Mucosa of stomach (tissue), 1 donor: ENCODE measurements at regions not wholly inside any gene's neighbourhood (a gene's known extent, or its start where the extent isn't known, plus 50 kb on each side); places are given as distances from the start of the nearest gene placed in this dataset.
"Not testable (repeated sequence)": the region's sequence is repeated elsewhere in the genome, so short reads cannot be mapped to it uniquely, and the experiment has no call there.

Experiments
- H3K27me3 ChIP-seq: one replicate; pipeline ENCODE4 v1.7.0; 2013; ENCODE audit warnings: mild to moderate bottlenecking, low read length; ENCODE audit not compliant: control insufficient read depth, insufficient read depth
- H3K36me3 ChIP-seq: one replicate; pipeline ENCODE4 v1.7.0; 2013; ENCODE audit warnings: low read length; ENCODE audit not compliant: control insufficient read depth, insufficient read depth
- H3K4me1 ChIP-seq: one replicate; pipeline ENCODE4 v1.7.0; 2013; ENCODE audit warnings: mild to moderate bottlenecking, low read length; ENCODE audit not compliant: control insufficient read depth, insufficient read depth
- H3K4me3 ChIP-seq: one replicate; pipeline ENCODE4 v1.7.0; 2013; ENCODE audit warnings: low read length
- H3K9ac ChIP-seq: one replicate; pipeline ENCODE4 v1.7.0; 2013; ENCODE audit warnings: mild to moderate bottlenecking, low read length, moderate library complexity
- H3K9me3 ChIP-seq: one replicate; pipeline ENCODE4 v1.7.0; 2013; ENCODE audit warnings: mild to moderate bottlenecking, low read length, moderate library complexity; ENCODE audit not compliant: control insufficient read depth
- donor health status: Pancreatic carcinoma.

GRCh38 chr3:75388486-75389124 is 275.5 kb upstream of the FRG2C start:
- H3K4me1 ChIP-seq, result peaks cover 20% of the 10 kb centered on the region
- H3K4me3 ChIP-seq, H3K9ac ChIP-seq, H3K36me3 ChIP-seq, H3K27me3 ChIP-seq, H3K9me3 ChIP-seq: not testable (repeated sequence)

GRCh38 chr3:75393288-75393694 is 270.8 kb upstream of the FRG2C start:
- not testable (repeated sequence) for H3K36me3 ChIP-seq, H3K9me3 ChIP-seq, H3K27me3 ChIP-seq, H3K9ac ChIP-seq, H3K4me3 ChIP-seq
- H3K4me1 ChIP-seq, result peaks cover 39% of the 10 kb centered on the region

- H3K27me3 ChIP-seq, H3K9me3 ChIP-seq, H3K36me3 ChIP-seq, H3K4me3 ChIP-seq, H3K9ac ChIP-seq: not testable (repeated sequence)
- peaks cover 39% of the 10 kb centered on the region for H3K4me1 ChIP-seq
These were observed 270.0 kb upstream of the FRG2C start for GRCh38 chr3:75394102-75394501.

- peaks cover 39% of the 10 kb centered on the region for H3K4me1 ChIP-seq
- H3K9me3 ChIP-seq, H3K27me3 ChIP-seq, H3K4me3 ChIP-seq, H3K36me3 ChIP-seq: not testable (repeated sequence)
- H3K9ac ChIP-seq, result peak overlapping the region; percentile 17
These were observed 269.4 kb upstream of the FRG2C start for GRCh38 chr3:75394562-75395360.

GRCh38 chr3:75395580-75396315 is 268.4 kb upstream of the FRG2C start:
- Histone ChIP-seq H3K27me3 (no peaks in the 10 kb centered on the region), H3K9me3 (no peaks in the 10 kb centered on the region), H3K4me1 (peaks cover 42% of the 10 kb centered on the region), H3K4me3 (no peak overlapping the region), H3K36me3 (no peaks in the 10 kb centered on the region), H3K9ac (no peak overlapping the region)

- Histone ChIP-seq H3K27me3 (no peaks in the 10 kb centered on the region), H3K4me1 (peaks cover 48% of the 10 kb centered on the region), H3K9me3 (no peaks in the 10 kb centered on the region), H3K36me3 (no peaks in the 10 kb centered on the region), H3K4me3 (no peak overlapping the region), H3K9ac (no peak overlapping the region)
These were observed 267.8 kb upstream of the FRG2C start for GRCh38 chr3:75396316-75396802.

GRCh38 chr3:75397486-75397885 is 266.6 kb upstream of the FRG2C start:
- H3K9ac ChIP-seq, H3K27me3 ChIP-seq, H3K36me3 ChIP-seq, H3K9me3 ChIP-seq, H3K4me3 ChIP-seq: not testable (repeated sequence)
- peaks cover 37% of the 10 kb centered on the region for H3K4me1 ChIP-seq

- H3K4me3 ChIP-seq, H3K4me1 ChIP-seq, H3K36me3 ChIP-seq, H3K9me3 ChIP-seq, H3K9ac ChIP-seq, H3K27me3 ChIP-seq: not testable (repeated sequence)
These were observed 241.8 kb upstream of the FRG2C start for GRCh38 chr3:75422101-75422945.

GRCh38 chr3:75425379-75425778 is 238.7 kb upstream of the FRG2C start:
- not testable (repeated sequence) for H3K4me3 ChIP-seq, H3K4me1 ChIP-seq, H3K36me3 ChIP-seq, H3K9me3 ChIP-seq, H3K9ac ChIP-seq, H3K27me3 ChIP-seq

GRCh38 chr3:75427486-75427885 is 236.6 kb upstream of the FRG2C start:
- H3K4me3 ChIP-seq, H3K27me3 ChIP-seq, H3K4me1 ChIP-seq, H3K9ac ChIP-seq, H3K36me3 ChIP-seq, H3K9me3 ChIP-seq: not testable (repeated sequence)

- H3K36me3 ChIP-seq, H3K9me3 ChIP-seq, H3K9ac ChIP-seq, H3K27me3 ChIP-seq, H3K4me3 ChIP-seq, H3K4me1 ChIP-seq: not testable (repeated sequence)
These were observed 236.2 kb upstream of the FRG2C start for GRCh38 chr3:75427906-75428305.
